Neural cell (in vitro differentiated cells): ENCODE measurements at regions not wholly inside any gene's neighbourhood (a gene's known extent, or its start where the extent isn't known, plus 50 kb on each side); places are given as distances from the start of the nearest gene placed in this dataset.

Experiments used
- CTCF ChIP-seq: fragments of 450-650 bp; IDR thresholded peaks from 2 replicates; pipeline ENCODE4 v1.5.1; 2014; ENCODE audit warnings: antibody characterized with exemption, mild to moderate bottlenecking, moderate library complexity; ENCODE audit not compliant: poor library complexity, severe bottlenecking
- EP300 ChIP-seq: fragments of 450-650 bp; conservative IDR thresholded peaks from 2 replicates; pipeline ENCODE4 v1.6.1; 2014; ENCODE audit warnings: antibody characterized with exemption, mild to moderate bottlenecking, moderate library complexity; ENCODE audit not compliant: poor library complexity, severe bottlenecking
- EZH2 ChIP-seq: fragments of 200-600, 300-800 bp; shearing (Covaris generic), sonication (generic); IDR thresholded peaks from 2 replicates; pipeline ENCODE4 v1.6.1; 2014; ENCODE audit warnings: antibody characterized with exemption, low read length, borderline replicate concordance, mild to moderate bottlenecking; ENCODE audit not compliant: insufficient read depth, poor library complexity, severe bottlenecking
- MXI1 ChIP-seq: fragments of 450-650 bp; conservative IDR thresholded peaks from 2 replicates; pipeline ENCODE4 v1.6.1; 2014; ENCODE audit warnings: antibody characterized with exemption, mild to moderate bottlenecking; ENCODE audit not compliant: poor library complexity, severe bottlenecking
- POLR2AphosphoS5 ChIP-seq: IDR thresholded peaks from 2 replicates; pipeline ENCODE4 v1.6.1; 2012
- RAD21 ChIP-seq: fragments of 450-650 bp; conservative IDR thresholded peaks from 2 replicates; pipeline ENCODE4 v1.6.1; 2014; ENCODE audit warnings: antibody characterized with exemption, mild to moderate bottlenecking, moderate library complexity
- REST ChIP-seq: IDR thresholded peaks from 2 replicates; pipeline ENCODE4 v1.6.1; 2012; ENCODE audit warnings: borderline replicate concordance
- SMC3 ChIP-seq: fragments of 450-650 bp; conservative IDR thresholded peaks from 2 replicates; pipeline ENCODE4 v1.6.1; 2014; ENCODE audit warnings: antibody characterized with exemption, mild to moderate bottlenecking, moderate library complexity; ENCODE audit not compliant: poor library complexity
- TAF1 ChIP-seq: IDR thresholded peaks from 2 replicates; pipeline ENCODE4 v1.6.1; 2012; ENCODE audit warnings: low read depth

GRCh38 chr18:2096551-2096950 lies 474.8 kb downstream of the METTL4 start:
- TF ChIP-seq EP300 (no peak), CTCF (no peak), TAF1 (no peak), POLR2AphosphoS5 (no peak), REST (no peak), RAD21 (no peak), EZH2 (no peak), MXI1 (no peak), SMC3 (no peak)
